ENCODE measurements at regions not wholly inside any gene's neighbourhood (a gene's known extent, or its start where the extent isn't known, plus 50 kb on each side); places are given as distances from the start of the nearest gene placed in this dataset.

GRCh38 chr1:59116920-59117542, 179.9 kb upstream of the FGGY start:
- Histone ChIP-seq H3K9ac (ENCODE audit: low read depth, low read length) (no peak overlapping the region), H3K4me3 (ENCODE audit: low read depth, low read length) (no peak overlapping the region), H3K4me1 (ENCODE audit: control insufficient read depth, insufficient read depth, low read length) (peaks cover 12% of the 10 kb centered on the region), H3K36me3 (ENCODE audit: control insufficient read depth, insufficient read depth, low read length) (no peaks in the 10 kb centered on the region), H3K9me3 (ENCODE audit: control insufficient read depth, insufficient read depth, low read length) (no peaks in the 10 kb centered on the region), H3K27me3 (ENCODE audit: control insufficient read depth, insufficient read depth, low read length) (no peaks in the 10 kb centered on the region)

- no peaks in the 10 kb centered on the region for H3K9me3 ChIP-seq (ENCODE audit: control insufficient read depth, insufficient read depth, low read length)
- H3K27me3 ChIP-seq (ENCODE audit: control insufficient read depth, insufficient read depth, low read length) = no peaks in the 10 kb centered on the region
- no peaks in the 10 kb centered on the region for H3K36me3 ChIP-seq (ENCODE audit: control insufficient read depth, insufficient read depth, low read length)
- H3K4me3 ChIP-seq (ENCODE audit: low read depth, low read length) = no peak overlapping the region
- H3K4me1 ChIP-seq (ENCODE audit: control insufficient read depth, insufficient read depth, low read length) = no peaks in the 10 kb centered on the region
- no peak overlapping the region for H3K9ac ChIP-seq (ENCODE audit: low read depth, low read length)
Observed at GRCh38 chr1:59122527-59122926, 174.4 kb upstream of the FGGY start.

- Histone ChIP-seq H3K36me3 (ENCODE audit: control insufficient read depth, insufficient read depth, low read length) (no peaks in the 10 kb centered on the region), H3K9me3 (ENCODE audit: control insufficient read depth, insufficient read depth, low read length) (no peaks in the 10 kb centered on the region), H3K4me1 (ENCODE audit: control insufficient read depth, insufficient read depth, low read length) (no peaks in the 10 kb centered on the region), H3K4me3 (ENCODE audit: low read depth, low read length) (no peak overlapping the region), H3K9ac (ENCODE audit: low read depth, low read length) (no peak overlapping the region), H3K27me3 (ENCODE audit: control insufficient read depth, insufficient read depth, low read length) (no peaks in the 10 kb centered on the region)
Observed at GRCh38 chr1:59123081-59123681, 173.7 kb upstream of the FGGY start.

- Histone ChIP-seq H3K4me1 (ENCODE audit: control insufficient read depth, insufficient read depth, low read length) (no peaks in the 10 kb centered on the region), H3K27me3 (ENCODE audit: control insufficient read depth, insufficient read depth, low read length) (no peaks in the 10 kb centered on the region), H3K36me3 (ENCODE audit: control insufficient read depth, insufficient read depth, low read length) (no peaks in the 10 kb centered on the region), H3K9ac (ENCODE audit: low read depth, low read length) (no peak overlapping the region), H3K4me3 (ENCODE audit: low read depth, low read length) (no peak overlapping the region), H3K9me3 (ENCODE audit: control insufficient read depth, insufficient read depth, low read length) (no peaks in the 10 kb centered on the region)
Observed at GRCh38 chr1:59124166-59124565, 172.7 kb upstream of the FGGY start.

GRCh38 chr1:59125154-59125553, 171.7 kb upstream of the FGGY start:
- no peaks in the 10 kb centered on the region for H3K36me3 ChIP-seq (ENCODE audit: control insufficient read depth, insufficient read depth, low read length)
- no peak overlapping the region for H3K4me3 ChIP-seq (ENCODE audit: low read depth, low read length)
- H3K9me3 ChIP-seq (ENCODE audit: control insufficient read depth, insufficient read depth, low read length) = no peaks in the 10 kb centered on the region
- H3K27me3 ChIP-seq (ENCODE audit: control insufficient read depth, insufficient read depth, low read length) = no peaks in the 10 kb centered on the region
- H3K4me1 ChIP-seq (ENCODE audit: control insufficient read depth, insufficient read depth, low read length) = no peaks in the 10 kb centered on the region
- no peak overlapping the region for H3K9ac ChIP-seq (ENCODE audit: low read depth, low read length)

GRCh38 chr1:59125676-59126320, 171.1 kb upstream of the FGGY start:
- Histone ChIP-seq H3K9ac (ENCODE audit: low read depth, low read length) (no peak overlapping the region), H3K36me3 (ENCODE audit: control insufficient read depth, insufficient read depth, low read length) (no peaks in the 10 kb centered on the region), H3K27me3 (ENCODE audit: control insufficient read depth, insufficient read depth, low read length) (no peaks in the 10 kb centered on the region), H3K9me3 (ENCODE audit: control insufficient read depth, insufficient read depth, low read length) (no peaks in the 10 kb centered on the region), H3K4me3 (ENCODE audit: low read depth, low read length) (no peak overlapping the region), H3K4me1 (ENCODE audit: control insufficient read depth, insufficient read depth, low read length) (no peaks in the 10 kb centered on the region)

GRCh38 chr1:59126366-59126765, 170.5 kb upstream of the FGGY start:
- no peak overlapping the region for H3K4me3 ChIP-seq (ENCODE audit: low read depth, low read length)
- no peaks in the 10 kb centered on the region for H3K9me3 ChIP-seq (ENCODE audit: control insufficient read depth, insufficient read depth, low read length)

GRCh38 chr1:59128239-59128736, 168.6 kb upstream of the FGGY start:
- Histone ChIP-seq H3K27me3 (ENCODE audit: control insufficient read depth, insufficient read depth, low read length) (no peaks in the 10 kb centered on the region), H3K4me3 (ENCODE audit: low read depth, low read length) (no peak overlapping the region), H3K9me3 (ENCODE audit: control insufficient read depth, insufficient read depth, low read length) (no peaks in the 10 kb centered on the region), H3K36me3 (ENCODE audit: control insufficient read depth, insufficient read depth, low read length) (no peaks in the 10 kb centered on the region), H3K4me1 (ENCODE audit: control insufficient read depth, insufficient read depth, low read length) (no peaks in the 10 kb centered on the region), H3K9ac (ENCODE audit: low read depth, low read length) (no peak overlapping the region)

More at GRCh38 chr1:59126366-59126765, 170.5 kb upstream of the FGGY start:
- Histone ChIP-seq H3K4me1 (ENCODE audit: control insufficient read depth, insufficient read depth, low read length) (no peaks in the 10 kb centered on the region), H3K9ac (ENCODE audit: low read depth, low read length) (no peak overlapping the region), H3K27me3 (ENCODE audit: control insufficient read depth, insufficient read depth, low read length) (no peaks in the 10 kb centered on the region), H3K36me3 (ENCODE audit: control insufficient read depth, insufficient read depth, low read length) (no peaks in the 10 kb centered on the region)

- Histone ChIP-seq H3K4me3 (ENCODE audit: low read depth, low read length) (no peak overlapping the region), H3K9me3 (ENCODE audit: control insufficient read depth, insufficient read depth, low read length) (no peaks in the 10 kb centered on the region), H3K27me3 (ENCODE audit: control insufficient read depth, insufficient read depth, low read length) (no peaks in the 10 kb centered on the region), H3K4me1 (ENCODE audit: control insufficient read depth, insufficient read depth, low read length) (no peaks in the 10 kb centered on the region), H3K9ac (ENCODE audit: low read depth, low read length) (no peak overlapping the region), H3K36me3 (ENCODE audit: control insufficient read depth, insufficient read depth, low read length) (no peaks in the 10 kb centered on the region)
Observed at GRCh38 chr1:59128784-59129227, 168.1 kb upstream of the FGGY start.

- Histone ChIP-seq H3K4me1 (ENCODE audit: control insufficient read depth, insufficient read depth, low read length) (no peaks in the 10 kb centered on the region), H3K4me3 (ENCODE audit: low read depth, low read length) (no peak overlapping the region), H3K27me3 (ENCODE audit: control insufficient read depth, insufficient read depth, low read length) (no peaks in the 10 kb centered on the region), H3K36me3 (ENCODE audit: control insufficient read depth, insufficient read depth, low read length) (no peaks in the 10 kb centered on the region), H3K9ac (ENCODE audit: low read depth, low read length) (no peak overlapping the region), H3K9me3 (ENCODE audit: control insufficient read depth, insufficient read depth, low read length) (no peaks in the 10 kb centered on the region)
Observed at GRCh38 chr1:59132295-59132694, 164.6 kb upstream of the FGGY start.

GRCh38 chr1:59133997-59134396, 162.9 kb upstream of the FGGY start:
- Histone ChIP-seq H3K9me3 (ENCODE audit: control insufficient read depth, insufficient read depth, low read length) (no peaks in the 10 kb centered on the region), H3K36me3 (ENCODE audit: control insufficient read depth, insufficient read depth, low read length) (no peaks in the 10 kb centered on the region), H3K4me3 (ENCODE audit: low read depth, low read length) (no peak overlapping the region), H3K4me1 (ENCODE audit: control insufficient read depth, insufficient read depth, low read length) (no peaks in the 10 kb centered on the region), H3K27me3 (ENCODE audit: control insufficient read depth, insufficient read depth, low read length) (no peaks in the 10 kb centered on the region), H3K9ac (ENCODE audit: low read depth, low read length) (no peak overlapping the region)

- Histone ChIP-seq H3K27me3 (ENCODE audit: control insufficient read depth, insufficient read depth, low read length) (no peaks in the 10 kb centered on the region), H3K4me1 (ENCODE audit: control insufficient read depth, insufficient read depth, low read length) (no peaks in the 10 kb centered on the region), H3K9me3 (ENCODE audit: control insufficient read depth, insufficient read depth, low read length) (no peaks in the 10 kb centered on the region)
Observed at GRCh38 chr1:59135761-59136255, 161.1 kb upstream of the FGGY start.

More at GRCh38 chr1:59135761-59136255, 161.1 kb upstream of the FGGY start:
- Histone ChIP-seq H3K36me3 (ENCODE audit: control insufficient read depth, insufficient read depth, low read length) (no peaks in the 10 kb centered on the region), H3K9ac (ENCODE audit: low read depth, low read length) (no peak overlapping the region), H3K4me3 (ENCODE audit: low read depth, low read length) (no peak overlapping the region)

Measured in iPS-15b (cell line).